Fibroblast of skin of left quadriceps (primary cell): ENCODE measurements at regions not wholly inside any gene's neighbourhood (a gene's known extent, or its start where the extent isn't known, plus 50 kb on each side); places are given as distances from the start of the nearest gene placed in this dataset.

Experiments
- DNase-seq, 2 experiments: peaks; one replicate each; pipeline ENCODE4 v3.0.0-alpha.2; 2013; ENCODE audit warnings: low read depth in 2 of 2

- peak; percentile 81 for DNase-seq
These were observed 308.5 kb upstream of the ADAMTS5 start for GRCh38 chr21:27275294-27275927.

DNA sequence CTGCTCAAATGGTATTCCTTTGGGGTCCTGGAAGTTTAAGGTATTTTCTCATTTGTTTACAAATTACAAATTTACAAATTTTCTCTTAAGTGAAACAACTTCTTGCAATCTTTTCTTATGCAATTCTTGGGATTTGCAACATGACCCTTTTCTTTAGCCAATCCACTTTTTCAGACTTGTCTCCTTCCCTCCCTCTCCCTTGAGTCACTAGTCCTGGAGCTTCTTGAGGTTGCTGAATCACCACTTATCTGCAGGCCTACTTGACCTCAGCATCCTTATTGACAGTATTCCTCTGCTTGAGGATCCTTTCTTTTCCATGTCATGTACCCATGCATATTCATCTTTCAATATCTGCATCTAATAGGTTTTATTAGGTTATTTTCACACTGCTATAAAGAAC lies 302.8 kb upstream of the ADAMTS5 start:
- DNase-seq, result peak; percentile 69 to 70

DNA sequence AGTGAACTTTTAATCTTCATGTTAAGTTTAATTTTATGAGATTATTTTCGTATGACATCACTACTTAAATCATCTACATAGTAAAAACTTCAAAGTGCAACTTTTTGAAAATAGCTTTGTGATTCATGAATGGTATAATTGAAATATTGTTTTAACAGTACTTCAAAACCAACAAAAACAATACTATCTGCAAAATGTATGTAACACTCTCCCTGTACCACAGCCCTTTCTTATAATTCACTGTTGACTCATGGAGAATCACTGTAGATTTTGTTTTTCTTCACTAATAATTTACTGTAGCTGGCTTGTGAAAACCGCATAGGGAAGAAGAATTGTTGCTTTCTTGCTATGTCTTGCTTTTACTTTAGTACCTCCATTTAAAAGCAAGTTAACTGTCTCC lies 301.4 kb upstream of the ADAMTS5 start:
- DNase-seq, result peak; percentile 57 to 63

DNA sequence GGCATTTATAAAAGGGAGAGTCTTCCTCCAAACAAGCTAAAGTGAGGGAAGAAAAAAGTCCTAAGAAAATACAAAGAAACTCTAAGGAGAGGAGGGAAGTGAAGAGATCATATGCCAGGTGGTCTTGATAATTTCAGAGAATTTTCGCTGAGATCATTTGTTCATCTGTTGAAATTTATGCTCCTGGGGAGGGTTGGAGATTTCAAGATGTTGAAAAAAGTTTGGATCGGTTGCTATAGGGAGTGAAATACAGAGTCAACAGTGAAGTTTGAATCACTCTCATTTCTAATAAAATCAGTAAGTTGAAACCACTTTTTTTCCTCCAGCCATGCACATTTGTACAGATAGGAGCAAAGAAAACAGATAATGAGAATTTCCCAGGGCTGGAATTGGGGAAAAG lies 299.1 kb upstream of the ADAMTS5 start:
- no peak for DNase-seq

- no peak for DNase-seq
These were observed 298.6 kb upstream of the ADAMTS5 start for GRCh38 chr21:27265492-27265891.

DNA sequence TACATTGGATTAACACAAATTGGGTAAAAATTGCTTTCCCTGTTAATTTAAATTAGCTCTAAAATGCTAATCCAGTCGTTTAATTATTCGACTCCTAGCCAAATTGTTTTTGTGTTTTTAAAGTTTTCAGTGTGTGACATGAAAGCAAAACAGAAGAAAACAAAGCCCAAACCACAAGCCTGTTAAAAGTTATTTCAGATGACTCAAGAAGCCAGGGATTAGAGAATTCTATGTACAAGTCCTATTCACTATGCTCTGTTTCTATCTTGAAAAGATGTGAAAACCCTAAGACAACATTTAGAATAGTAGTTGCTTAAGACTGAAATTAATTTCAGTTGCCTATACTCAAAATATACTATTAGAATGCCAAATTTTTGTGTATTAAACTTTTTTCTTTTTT lies 294.8 kb upstream of the ADAMTS5 start:
- no peak for DNase-seq

DNA sequence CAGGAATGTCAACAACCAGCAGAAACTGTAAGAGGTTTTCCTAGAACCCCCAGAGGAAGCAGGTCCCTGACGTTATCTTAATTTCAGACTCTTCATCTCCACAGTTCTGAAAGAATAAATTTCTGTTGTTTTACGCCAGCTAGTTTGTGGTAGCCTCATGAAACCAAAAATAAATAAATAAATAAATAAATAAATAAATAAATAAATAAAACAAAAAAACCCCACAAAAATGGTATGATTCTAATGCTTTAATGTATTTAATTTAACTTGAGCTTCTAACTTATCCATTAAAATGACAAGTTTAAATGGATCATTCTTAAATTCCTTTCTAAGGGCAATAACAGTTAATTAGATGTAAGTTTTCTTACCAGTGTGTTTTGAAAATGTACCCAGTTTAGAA lies 293.8 kb upstream of the ADAMTS5 start:
- DNase-seq, result no peak

- DNase-seq, result no peak
These were observed 292.0 kb upstream of the ADAMTS5 start for GRCh38 chr21:27258742-27259448.

GRCh38 chr21:27257908-27258556 lies 291.1 kb upstream of the ADAMTS5 start:
- DNase-seq, result no peak

- no peak for DNase-seq
These were observed 290.3 kb upstream of the ADAMTS5 start for GRCh38 chr21:27257226-27257625.

GRCh38 chr21:27251752-27252151 lies 284.9 kb upstream of the ADAMTS5 start:
- DNase-seq, result no peak

- peak; percentile 71 to 72 for DNase-seq
These were observed 283.5 kb upstream of the ADAMTS5 start for GRCh38 chr21:27250366-27250765.

DNA sequence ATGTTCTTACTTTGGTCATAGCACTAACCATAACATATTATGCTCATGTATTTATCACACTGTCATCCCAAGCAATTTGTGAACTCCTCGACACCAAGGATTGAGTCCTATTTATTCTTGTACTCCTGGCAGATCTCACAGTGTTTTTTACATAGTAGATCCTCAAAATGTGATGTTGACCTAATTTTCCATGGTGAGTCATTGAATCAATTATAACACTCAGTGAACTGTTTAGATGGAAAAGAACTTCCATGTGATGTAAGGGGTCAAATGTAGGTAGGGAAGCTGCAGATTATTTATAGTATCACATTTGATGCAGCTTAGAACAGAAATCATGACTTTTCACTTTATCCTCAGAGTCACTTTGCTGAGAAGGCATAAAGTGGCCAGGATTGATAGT lies 281.9 kb upstream of the ADAMTS5 start:
- no peak for DNase-seq

GRCh38 chr21:27246741-27247140 lies 279.9 kb upstream of the ADAMTS5 start:
- DNase-seq, result no peak

GRCh38 chr21:27244776-27245175 lies 277.9 kb upstream of the ADAMTS5 start:
- no peak for DNase-seq

GRCh38 chr21:27244352-27244751 lies 277.5 kb upstream of the ADAMTS5 start:
- DNase-seq, result no peak

DNA sequence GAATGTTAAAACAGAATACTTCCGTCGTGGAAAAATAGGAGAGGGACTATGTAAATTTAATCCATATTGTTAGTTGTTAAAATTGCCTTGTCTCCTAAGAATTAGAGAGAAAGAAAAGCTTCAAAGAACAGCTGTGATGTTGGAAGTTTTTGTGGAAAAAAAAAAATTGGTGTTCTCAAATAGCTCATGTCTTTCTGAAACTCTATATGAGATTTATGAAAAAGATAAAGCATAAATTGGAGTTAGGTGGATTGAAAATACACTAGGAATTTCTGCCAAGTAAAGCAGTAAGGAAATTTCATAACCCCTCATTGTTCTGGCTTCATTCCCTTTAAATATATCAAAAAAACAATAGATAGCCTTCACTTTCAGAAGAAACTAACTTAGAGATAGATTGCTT lies 274.0 kb upstream of the ADAMTS5 start:
- no peak for DNase-seq

- DNase-seq, result no peak
These were observed 266.7 kb upstream of the ADAMTS5 start for GRCh38 chr21:27233514-27234115.

- no peak for DNase-seq
These were observed 259.1 kb upstream of the ADAMTS5 start for GRCh38 chr21:27225940-27226339.

DNA sequence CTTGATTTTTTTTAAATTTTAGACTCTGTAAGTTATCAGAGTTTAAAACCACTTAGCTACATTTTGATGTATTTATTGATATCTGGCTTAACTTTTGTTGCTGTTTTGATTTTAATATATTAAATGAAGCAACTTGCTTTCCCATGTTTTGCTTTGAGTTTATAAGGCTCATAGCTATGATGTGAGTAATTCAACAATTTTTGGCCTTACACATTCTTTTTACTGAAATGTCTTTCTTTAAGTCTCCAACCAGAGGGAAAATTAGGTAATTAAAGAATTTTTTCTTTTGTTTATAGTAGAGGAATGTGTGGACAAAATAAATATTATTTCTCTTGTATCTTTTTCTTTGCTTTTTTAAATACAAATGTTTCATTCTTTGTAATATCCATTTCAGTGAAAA lies 258.3 kb upstream of the ADAMTS5 start:
- no peak for DNase-seq

DNA sequence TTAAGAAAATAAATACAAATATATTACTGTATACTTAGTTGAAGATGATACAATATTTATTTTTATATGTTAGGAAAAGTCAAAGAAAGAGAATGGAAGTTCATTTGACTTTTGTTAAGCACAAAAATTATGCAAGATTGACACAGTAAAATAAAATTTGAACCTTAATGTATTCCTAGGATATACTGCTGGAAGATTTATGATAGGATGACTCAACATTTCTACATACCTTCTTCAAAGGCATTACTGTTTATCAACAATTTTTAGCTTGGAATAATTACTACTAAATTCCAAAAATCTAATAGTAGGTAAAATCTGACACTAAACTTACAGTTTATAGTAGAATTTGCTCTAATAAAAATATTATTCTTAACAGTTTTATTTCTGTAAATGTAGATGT lies 257.3 kb upstream of the ADAMTS5 start:
- DNase-seq, result no peak

GRCh38 chr21:27221077-27221476 lies 254.2 kb upstream of the ADAMTS5 start:
- no peak for DNase-seq

- DNase-seq, result no peak
These were observed 253.5 kb upstream of the ADAMTS5 start for GRCh38 chr21:27220416-27220815.
